ENCODE measurements at regions not wholly inside any gene's neighbourhood (a gene's known extent, or its start where the extent isn't known, plus 50 kb on each side); places are given as distances from the start of the nearest gene placed in this dataset.

GRCh38 chr3:168473334-168473890 lies 377.7 kb upstream of the GOLIM4 start:
- TF ChIP-seq EZH2 (IDR thresholded peaks at IDR 0.05; ENCODE audit: borderline replicate concordance) (no peak), CTCF (IDR thresholded peaks at IDR 0.05; ENCODE audit: poor library complexity) (no peak)
